ENCODE measurements at regions not wholly inside any gene's neighbourhood (a gene's known extent, or its start where the extent isn't known, plus 50 kb on each side); places are given as distances from the start of the nearest gene placed in this dataset.
"Not testable (repeated sequence)": the region's sequence is repeated elsewhere in the genome, so short reads cannot be mapped to it uniquely, and the experiment has no call there.

DNA sequence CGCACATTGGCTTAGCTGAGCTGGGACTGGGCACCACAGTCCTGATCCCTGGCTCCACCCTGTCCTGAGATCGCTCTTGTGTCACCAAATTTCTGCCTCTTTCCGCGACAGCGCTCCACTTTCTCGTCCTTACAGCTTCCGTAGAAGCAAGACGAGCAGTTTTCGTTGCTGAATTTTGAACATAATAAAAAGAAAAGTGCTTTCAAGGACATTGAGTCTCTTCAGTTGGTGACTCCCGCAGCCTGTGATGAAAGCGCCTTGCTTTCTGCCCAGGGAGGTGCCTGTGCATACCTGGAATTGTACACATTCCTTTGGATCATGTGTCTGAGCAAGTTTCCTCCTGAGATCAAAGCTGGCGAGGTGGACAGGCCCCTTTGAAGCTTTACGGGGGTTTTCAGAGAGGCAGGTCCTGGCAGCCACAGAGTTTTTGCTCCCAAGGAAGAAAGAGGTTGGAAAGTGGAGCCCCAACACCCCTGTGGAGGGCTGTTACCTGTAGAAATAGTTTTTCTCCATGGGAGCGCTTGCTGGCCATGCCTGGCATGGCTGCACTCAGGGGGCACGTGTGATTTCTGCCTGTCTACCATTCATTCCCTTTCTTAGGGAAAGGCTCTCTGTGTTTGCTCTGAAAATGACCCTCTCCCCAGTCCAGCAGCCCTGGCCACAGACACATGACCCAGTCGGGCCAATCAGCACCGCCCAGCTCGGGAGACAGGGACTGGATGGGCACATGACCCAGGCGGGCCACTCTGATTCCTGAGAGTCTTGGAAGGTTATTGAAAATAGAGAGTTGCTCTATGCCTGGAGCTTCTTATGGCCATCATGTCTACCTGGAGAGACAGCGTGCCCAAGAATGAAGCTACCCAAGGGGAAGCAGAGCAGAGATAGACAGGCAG, 115.6 kb upstream of the OTOS start:
- DNase-seq: no peak

DNA sequence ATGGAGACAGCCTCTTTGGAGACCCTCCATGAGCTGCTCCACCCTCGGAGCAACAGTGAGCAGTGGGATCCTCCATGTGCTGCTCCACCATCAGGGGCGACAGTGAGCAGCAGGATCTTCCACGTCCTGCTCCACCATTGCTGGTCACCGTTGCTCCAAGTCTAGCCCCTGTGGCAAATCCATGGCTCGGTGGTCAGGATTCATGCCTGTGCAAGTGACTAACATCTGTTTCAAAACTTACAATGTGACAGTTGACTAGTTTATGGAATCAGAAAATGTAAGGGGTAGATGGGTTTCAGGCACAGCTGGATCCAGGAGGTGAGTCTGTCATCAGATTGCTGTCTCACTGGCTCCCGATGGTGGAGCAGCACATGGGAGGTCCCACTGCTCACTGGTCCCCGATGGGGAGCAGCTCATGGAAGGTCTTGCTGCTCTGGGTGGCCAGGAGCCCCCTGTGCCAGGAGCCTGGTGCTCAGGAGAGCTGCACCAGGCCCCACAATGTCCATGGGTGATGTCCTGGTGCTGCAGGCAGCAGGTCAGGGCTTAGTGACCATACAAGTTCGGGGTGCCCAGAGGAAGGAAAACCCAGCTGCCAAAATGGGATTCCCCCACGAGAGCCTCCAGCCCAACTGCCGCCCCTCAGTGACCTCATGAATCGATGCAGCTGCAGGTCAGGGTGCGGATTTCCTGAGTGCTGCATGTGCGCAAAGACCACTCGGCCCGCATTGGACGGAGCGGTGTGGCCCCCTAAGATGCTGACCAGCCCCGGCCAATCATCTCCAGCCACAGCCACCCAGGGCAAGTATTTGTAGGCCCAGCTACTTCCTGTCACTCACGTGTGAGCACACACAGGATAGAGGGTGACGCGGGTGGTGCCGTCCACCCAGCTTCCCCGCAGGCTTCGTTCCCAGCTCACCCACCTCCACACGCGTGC, 116.5 kb upstream of the OTOS start:
- DNase-seq: no peak

DNA sequence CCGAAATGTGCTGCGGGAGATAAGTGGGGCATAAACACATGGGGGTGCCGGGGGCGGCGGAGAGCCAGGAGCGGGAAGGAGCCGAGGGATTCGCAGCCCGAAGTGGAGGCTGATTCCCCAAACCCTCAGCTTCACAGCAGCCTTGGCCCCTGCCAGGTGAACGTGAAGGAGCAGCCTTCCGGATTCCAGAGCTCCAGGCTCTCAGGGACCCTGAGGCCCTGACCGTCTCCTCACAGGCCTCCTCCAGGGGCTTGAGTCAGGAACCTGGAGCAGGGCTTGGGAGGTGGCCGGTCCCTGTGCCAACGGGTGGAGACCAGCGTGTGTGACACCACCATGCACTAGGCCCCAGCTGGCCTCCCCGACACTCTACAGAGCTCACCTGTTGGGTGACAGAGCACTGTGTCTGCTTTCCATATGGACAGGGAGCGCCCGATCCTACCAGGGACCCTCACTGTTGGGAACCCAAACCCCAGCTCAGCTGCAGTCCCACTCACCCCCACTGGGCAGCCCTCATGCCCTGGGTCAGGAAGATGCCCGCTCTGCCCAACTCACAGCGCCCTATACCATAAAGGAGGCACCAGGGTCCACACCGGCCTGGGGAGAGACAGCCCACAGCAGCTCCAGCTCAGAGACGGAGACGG, 117.6 kb upstream of the OTOS start:
- no peak for DNase-seq

DNA sequence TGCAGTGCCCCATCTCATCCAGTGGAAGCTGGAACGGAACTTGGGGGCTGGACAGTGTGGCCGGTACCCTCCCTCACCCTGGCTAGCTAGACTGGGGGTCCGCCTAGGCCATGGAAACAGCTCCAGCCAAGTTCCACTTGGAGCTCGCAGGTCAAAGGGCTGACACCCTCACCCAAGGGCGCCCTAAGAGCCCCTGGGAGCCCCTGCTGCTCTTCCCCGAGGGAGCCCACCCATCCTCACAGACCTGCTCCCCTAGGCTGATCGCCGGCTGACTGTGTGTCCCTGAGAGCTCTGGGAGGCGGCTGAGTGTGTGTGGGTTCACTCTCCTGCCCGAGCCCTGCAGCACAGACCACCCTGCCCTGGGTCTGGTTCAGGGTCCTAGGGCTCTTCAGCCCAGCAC, 118.2 kb upstream of the OTOS start:
- no peak for DNase-seq

DNA sequence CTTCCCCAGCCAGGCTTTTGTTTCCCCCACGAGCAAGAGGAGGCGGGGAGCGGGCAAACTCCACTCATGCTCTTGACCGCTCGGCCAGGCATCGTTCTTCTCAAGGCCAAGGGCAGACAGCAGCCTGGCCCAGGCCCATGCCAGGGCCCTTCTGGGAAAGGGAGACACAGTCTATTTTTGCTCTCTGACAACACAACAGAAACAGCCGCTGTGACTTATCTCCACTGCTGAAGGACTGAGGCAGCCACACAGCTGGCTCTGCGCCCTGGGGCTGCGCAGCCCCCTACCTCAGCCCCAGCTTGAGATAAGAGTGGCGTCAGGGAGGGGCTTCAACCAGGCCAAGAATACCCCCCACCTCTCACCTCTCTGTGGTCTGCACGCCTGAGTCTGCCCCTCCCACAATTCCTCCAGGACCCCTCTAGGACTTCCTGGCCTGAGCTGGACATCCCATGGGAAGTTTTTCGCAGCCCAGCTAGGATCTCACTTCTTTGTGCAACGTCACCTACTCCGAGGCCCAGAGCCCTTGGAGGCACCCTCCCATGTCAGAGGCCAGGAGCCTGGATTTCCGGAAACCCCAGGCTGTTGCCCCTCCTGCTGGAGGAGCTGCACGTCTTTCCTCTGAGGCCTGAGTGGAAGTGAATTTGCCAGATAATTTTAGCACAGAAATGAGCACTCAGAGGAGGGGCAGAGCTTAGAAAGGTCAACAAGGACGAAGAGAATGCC, 118.9 kb upstream of the OTOS start:
- no peak for DNase-seq

DNA sequence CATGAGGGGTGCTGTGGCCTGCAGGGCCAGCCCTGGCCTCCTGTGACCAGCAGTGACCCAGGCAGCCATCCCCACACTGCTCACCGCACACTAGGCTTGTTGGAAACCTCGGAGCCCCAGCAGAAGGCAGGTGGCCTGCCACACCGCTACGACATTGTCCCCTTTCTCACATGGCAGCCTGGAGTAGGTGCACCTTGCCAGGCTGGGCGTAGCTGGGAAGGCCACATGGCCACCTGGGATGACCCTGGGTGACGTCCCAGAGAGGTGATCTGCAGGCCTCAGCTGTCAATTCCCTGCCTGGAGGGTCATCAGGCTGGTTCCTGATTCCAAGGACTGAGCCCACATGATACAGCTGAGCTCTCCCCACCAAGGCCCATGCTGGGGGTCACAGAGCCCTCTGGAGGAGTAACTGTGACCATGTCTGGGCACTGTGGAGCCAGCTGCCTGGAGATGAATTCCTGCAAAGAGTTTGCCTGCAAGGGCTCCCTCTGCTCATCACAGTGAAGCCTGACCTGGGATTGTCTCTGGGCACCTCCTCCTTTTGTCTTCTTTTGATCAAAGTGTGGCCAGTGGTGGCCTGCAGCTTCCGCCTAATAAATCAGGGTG, 119.6 kb upstream of the OTOS start:
- no peak for DNase-seq

DNA sequence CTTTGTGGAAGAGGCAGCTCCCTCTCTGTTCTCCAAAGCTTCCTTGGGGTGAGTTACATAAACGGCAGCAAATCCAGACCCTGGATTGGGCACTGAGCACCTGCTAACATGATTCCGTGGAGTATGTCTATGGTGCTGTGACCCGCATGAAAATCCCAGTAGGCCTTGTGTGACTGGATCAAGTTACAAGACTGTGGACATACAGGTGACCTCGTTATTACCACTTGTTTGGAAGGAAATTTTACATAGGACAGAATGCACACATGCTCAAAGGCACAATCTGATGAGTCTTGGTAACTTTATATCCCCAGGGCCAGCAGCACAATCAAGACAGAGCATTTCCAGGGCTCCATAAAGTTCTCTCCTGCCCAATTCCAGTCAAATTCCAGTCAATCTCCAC, 120.2 kb upstream of the OTOS start:
- no peak for DNase-seq

DNA sequence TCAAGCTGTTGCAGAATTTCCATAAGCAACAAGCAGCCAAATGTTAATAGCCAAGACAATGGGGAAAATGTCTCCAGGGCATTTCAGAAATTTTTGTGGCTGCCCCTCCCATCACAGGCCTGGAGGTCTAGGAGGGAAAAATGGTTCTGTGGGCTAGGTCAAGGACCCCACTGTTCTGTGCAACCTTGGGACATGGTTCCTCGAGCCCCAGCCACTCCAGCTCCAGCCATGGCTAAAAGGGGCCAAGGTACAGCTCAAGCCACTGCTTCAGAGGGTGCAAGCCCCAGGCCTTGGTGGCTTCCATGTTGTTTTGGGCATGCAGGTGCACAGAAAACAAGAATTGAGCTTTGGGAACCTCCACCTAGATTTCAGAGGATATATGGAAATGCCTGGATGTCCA, 122.1 kb upstream of the OTOS start:
- DNase-seq: not testable (repeated sequence)

DNA sequence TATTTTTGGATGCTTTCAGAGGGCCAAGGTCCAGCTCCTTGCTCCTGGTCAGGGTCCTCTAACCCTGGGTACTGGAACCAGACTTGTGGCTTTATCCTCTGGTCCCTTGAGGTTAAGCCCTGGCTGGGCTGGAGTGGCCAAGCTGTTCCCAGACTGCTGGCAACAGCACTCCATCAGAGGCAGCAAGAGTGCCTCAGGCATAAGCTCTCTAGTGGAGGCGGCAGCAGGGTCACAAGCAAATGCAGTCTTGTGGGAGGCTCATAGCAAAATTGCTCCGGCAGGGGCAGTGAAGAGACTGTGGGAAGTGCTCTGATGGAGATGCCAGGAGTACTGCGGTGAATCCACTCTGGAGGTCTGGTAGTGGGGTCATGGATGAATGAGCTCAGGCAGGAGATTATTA, 128.9 kb upstream of the OTOS start:
- no peak for DNase-seq

DNA sequence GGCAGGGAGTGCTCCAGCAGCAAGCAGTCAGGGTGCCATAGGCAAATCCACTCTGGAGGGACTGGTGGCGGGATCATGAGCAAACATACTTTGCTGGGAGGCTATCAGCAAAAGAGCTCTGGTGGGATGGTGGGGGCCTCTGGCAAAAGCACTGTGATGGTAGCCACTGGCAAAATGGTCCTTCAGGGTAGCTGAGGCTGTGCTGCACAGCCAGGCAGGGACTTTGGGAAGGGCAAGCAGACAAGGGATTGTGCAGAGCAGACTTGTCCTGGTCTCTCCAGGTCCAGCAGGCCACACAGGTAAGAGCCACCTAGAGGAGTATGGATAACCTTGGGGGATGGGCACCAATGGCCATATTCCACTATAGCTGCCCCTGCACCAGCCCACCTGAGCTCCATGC, 129.4 kb upstream of the OTOS start:
- DNase-seq: no peak

DNA sequence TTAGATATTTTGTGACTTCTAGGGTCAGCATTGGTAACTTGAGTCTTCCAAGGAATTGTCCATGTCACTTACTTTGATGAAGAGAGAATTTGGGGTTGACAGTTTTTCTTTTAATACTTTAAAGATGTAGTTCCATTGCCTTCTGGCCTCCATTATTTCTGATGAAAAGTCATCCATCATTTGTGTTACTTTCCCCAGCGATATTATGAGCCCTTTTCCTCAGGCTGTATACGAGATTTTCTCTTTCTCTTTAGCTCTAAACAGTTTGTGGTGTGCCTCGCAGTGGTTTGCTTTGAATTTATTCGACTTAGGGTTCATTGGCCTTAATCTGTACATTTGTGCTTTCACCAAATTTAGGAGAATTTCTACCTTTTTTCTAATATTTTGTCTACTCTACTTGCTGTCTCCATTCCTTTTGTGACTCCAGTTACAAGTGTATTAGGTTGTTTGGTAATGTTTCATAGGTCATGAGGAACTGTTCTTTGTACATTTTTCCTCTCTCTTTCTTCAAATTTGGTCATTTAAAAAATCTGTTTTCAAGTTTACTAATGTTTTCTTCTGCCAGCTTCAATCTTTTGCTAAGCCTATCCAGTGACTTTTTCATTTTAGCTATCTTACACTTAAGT, 131.4 kb upstream of the OTOS start:
- DNase-seq: no peak

DNA sequence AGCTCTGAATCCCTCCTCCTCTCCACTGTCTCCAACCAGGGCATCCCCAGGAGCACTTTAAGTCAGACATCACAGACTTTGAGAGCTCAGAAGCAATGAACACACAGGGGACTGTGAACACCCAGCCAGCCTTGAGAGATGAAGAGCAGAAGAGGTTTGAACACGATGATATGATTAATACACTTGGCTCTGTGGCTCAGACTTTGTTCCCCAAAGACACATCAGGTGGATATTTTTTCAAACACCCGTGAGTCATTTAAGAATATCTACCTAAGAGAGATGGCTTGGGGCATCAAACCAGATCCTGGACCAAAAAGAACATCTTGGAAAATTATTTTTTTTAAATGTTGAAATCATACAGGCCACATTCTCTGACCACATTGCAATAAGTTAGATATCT, 134.9 kb upstream of the OTOS start:
- no peak for DNase-seq

DNA sequence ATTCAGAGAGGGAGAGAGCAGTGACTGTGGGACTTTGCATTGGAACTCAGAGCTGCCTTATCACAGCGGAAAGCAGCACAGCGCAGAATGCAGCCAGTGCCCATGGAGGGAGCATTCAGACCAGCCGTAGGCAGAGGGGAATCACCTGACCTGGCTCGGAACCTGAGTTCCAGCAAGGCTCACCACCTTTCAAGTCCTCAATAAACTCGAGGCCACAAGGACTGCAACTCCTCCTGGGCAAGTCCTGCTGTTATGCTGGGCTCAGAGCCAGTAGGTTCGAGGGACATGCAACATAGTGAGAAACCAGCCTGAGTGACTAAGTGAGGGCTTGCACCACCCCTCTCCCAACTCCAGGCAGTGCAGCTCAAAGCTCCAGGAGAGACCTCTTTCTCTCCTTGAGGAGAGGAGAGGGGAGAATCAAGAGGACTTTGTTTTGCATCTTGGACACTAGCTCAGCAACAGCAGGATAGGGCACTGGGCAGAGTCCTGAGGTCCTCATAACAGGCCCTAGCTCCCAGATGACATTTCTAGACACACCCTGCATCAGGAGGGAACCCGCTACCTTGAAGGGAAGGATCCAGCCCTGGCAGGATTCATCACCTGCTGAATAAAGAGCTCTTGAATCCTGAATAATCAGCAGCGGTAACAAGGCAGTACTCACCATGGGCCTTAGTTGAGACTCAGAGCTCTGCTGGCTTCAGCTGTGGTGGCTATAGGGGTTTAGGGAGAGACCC, 136.8 kb upstream of the OTOS start:
- peak; percentile 18 for DNase-seq

DNA sequence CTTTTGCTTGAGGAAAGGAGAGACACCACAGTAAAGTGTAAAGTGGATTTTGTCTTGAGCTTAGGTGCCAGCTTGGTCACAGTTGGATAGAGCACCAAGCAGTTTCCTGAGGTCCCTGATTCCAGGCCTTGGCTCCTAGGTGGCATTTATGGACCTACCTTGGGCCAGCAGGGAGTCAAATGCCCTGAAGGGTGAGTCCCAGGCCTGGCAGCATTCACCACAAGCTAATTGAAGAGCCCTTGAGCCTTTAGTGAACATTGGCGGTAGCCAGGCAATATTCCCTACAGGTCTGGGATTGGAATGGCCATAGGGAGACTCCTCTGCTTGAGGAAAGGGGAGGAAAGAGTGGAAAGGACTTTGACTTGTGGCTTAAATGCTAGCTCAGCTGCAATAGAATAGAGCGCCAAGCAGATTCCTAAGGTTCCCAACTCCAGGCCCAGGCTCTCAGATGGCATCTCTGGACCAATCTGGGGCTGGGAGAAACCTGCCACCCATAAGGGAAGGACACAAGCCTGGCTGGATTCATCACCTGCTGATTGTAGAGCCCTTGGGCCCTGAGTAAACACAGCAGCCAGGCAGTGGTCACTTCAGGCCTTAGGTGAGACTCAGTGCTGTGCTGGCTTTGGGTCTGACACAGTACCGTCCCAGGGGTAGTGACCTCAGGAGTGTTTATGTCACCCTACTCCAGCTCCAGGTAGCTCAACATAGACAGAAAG, 137.5 kb upstream of the OTOS start:
- no peak for DNase-seq

DNA sequence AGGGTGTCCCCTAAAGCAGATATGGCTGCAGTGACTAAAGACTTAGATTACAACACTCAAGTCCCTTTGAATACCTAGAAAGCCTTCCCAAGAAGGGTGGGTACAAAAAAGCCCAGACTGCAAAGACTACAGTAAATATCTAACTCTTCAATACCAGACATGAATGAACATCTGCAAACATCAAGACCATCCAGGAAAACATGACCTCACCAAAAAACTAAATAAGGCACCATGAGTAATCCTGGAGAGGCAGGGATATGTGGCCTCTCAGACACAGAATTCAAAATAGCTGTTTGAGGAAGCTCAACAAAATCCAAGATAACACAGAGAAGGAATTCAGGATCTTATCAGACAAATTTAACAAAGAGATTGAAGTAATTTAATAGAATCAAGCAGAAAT, 138.2 kb upstream of the OTOS start:
- DNase-seq: no peak

DNA sequence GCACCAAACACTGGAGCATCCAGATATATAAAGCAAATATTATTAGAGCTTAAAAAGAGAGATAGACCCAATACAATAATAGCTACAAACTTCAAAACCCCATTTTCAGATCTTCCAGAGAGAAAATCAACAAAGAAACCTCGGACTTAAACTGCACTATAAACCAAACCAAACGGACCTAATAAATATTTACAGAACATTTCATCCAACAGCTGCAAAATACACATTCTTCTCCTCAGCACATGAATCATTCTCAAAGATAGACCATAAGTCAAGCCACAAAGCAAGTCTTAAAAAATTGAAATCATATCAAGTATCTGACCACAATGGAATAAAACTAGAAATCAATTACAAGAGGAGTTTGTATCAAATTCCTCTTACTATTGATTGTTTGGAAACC, 140.2 kb upstream of the OTOS start:
- DNase-seq: no peak

DNA sequence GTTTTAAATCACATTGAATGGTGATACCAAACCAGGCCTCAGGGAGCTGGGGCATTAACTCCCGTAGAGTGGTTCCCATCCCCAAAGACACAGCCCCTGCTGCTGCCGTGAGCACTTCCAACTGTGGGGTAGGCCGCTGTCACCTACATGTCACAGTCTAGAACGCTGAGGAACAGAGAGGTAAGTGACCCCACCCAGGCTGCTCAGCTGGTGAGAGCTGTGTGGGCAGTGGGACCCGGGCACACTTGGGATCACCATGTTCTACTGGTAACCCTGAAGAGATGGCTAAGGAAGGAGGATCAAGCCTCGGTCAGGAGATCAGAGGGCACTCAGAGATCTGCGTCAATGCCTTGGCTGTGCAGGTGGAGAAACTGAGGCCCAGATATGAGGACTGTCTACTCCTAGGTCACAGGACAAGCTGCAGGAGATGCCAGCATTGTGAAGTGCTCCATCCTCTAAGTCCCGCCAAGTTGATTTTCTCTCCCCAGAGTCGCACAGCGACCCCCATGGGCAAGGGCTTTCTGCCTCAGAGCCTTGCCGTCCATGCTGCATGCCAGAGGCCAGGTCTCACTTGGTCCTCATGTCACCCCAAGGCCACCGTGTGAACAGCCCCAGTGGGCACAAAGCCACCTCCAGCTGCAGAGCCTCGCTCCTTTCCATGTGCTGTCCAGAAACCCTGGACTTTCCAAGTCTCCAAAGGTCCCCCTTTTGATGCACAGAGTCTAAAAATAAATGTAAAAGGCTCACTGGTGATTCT, 144.2 kb upstream of the OTOS start:
- no peak for DNase-seq

DNA sequence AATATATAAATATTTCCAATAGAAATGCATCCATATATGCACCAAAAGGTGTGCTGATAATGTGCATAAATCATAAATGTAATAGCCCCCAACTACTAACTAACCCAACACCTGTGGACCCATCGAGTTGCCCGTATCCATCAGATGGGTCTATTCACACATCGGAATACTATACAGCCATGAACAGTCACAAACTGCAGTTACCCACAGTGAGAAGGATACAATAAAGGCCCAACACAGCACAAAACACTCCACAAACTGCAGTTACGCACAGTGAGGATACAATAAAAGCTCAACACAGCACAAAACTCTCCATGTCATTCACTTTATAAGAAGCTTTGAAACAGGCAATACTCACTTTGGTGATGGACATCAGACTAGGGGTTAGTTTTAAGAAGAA, 145.3 kb upstream of the OTOS start:
- no peak for DNase-seq

DNA sequence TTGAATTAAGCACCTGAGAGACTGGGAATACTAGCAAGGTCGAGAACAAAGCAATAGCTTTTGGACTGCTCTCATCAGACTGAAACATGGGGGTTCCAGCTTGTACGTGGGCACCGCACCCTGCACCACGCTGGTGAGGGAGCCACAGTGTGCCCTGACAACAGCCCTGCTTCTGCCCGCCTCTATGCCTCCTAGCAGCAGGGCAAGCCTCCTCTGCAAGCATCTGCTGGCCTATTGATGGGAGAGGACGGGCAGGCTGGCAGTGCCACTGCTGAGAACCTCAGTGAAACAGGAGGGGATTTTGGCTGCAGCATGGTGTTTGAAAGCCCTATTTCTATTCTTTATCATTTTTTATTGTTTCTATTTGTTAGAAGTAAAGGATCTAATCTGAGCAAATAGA, 146.1 kb upstream of the OTOS start:
- no peak for DNase-seq

DNA sequence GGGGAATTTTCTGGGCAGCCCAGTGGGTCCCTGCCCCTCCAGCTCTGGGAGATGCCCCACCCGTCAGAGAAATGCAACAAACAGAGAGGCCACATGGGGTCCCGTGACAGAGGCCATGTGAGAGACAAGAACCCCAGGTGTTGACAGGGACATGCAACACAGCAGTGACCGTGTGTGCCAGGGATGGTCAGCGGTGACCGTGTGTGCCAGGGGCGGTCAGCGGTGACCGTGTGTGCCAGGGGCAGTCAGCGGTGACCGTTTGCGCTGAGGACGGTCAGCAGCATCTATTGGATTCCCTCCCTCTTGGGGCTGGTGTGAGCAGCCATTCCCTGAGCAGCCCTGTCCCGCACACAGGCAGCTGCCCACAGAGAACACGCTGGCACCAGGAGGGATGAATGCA, 146.6 kb upstream of the OTOS start:
- no peak for DNase-seq

Measured in EL (cell line).